ENCODE measurements at regions not wholly inside any gene's neighbourhood (a gene's known extent, or its start where the extent isn't known, plus 50 kb on each side); places are given as distances from the start of the nearest gene placed in this dataset.

GRCh38 chr5:158644301-158644700 is 455.4 kb downstream of the EBF1 start:
- no peak for DNase-seq

DNA sequence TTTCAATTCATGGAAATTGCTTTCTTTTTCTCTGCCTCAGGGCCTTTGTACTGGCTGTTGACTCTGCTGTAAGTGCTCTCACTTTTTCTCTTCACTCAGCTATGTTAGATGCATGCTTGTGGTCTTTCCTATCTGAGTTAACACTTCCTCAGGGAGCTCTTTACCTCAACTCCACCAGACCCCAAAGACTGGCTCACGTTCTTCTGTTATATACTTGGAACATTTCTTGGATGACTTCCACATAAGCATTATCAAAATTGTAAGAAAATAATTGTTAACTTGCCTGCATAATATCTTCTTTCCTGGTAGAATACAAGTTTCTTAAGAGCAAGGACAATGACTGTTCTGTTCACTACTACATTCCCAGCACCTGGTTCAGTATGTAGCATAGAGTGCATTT is 455.9 kb downstream of the EBF1 start:
- DNase-seq, result no peak

DNA sequence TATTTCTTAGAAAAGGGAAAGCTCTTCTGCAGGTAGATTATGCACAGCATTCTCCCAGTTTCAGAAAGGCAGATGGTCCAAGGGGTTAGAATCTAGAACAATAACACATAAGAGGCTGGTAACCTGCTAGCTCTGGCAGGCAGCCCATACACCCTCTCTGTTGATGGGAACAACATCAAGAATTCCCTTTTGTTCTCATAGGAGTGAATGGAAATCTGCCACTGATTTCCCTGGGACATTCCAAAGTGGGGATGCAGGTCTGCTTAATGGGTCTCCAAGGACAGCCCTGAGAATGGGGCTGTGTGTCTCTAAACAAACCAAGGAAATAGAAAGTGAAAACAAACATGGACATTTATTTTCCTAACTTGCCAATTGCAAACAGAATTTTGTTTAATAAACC is 456.8 kb downstream of the EBF1 start:
- DNase-seq, result no peak

- DNase-seq, result no peak
These were observed 458.7 kb downstream of the EBF1 start for GRCh38 chr5:158641016-158641415.

DNA sequence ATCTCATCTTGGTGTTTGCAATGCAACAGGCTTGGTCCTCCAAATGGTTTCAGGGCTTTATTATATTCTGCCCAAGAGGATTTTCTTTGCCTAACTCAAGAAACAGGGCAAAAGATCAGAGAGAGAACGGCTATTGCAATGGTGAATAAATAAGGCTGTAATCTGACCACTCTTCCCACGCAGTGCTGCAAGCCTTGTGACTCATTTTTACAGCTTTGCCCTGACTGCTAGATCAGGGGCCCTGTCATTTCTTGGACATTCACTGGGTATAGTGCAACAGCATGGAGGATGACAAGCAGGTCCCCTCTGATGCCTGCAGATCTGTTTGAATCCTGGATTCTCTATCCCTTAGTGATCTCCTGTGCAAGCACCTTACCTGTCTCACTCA is 459.1 kb downstream of the EBF1 start:
- DNase-seq, result peak; percentile 2

DNA sequence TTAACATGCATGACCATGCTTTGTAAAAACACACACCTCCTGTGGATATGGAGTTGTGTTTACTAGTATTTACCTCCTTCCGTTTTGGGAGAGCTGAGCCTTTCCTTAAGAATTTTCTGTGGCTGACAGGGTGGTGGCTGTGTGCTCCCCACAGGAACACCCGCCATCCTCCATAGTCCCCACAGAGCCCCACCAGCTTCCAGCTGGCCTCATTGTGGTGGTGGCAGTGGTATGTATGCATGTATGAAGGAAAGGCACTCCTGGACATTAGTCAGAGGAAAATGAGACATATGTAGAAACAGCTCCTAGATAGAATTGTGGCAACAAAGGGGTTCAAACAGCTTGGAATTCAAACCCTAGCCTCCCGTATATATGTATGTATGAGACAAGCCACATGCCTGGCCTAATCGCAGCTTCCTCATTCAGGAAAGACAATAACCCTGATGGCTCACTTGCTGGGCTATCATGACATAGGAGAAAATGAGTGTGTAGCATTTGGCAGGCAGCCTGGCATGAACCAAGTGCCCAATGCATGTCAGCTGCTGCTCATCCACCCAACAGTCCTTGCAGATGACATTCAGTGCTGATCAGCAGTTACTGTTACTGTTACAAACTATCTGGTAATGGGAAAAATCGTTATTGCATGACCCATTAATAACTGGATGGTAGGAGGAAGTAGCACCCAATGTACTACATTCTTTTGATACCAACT is 459.7 kb downstream of the EBF1 start:
- DNase-seq, result no peak

DNA sequence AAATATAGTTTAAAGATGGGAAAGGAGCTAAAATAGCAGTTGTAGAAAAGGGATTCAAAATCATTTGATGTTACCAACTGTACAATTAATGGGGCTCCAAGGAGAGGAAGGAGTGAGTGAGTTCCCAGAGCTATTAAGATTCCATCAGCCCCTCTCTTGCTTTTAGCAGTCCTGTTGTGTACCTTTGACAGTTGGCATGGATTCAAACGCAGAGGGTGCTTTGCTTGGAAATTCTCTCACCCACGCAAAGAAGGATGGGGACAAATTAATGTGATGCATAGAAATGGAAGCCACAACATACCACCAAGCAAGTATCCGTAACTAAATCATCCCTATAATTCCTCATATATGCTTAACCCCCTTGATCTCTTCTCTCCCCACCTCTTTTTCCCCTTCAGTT is 461.3 kb downstream of the EBF1 start:
- no peak for DNase-seq

- no peak for DNase-seq
These were observed 462.7 kb downstream of the EBF1 start for GRCh38 chr5:158637039-158637438.

- DNase-seq, result no peak
These were observed 464.2 kb downstream of the EBF1 start for GRCh38 chr5:158635565-158635964.

DNA sequence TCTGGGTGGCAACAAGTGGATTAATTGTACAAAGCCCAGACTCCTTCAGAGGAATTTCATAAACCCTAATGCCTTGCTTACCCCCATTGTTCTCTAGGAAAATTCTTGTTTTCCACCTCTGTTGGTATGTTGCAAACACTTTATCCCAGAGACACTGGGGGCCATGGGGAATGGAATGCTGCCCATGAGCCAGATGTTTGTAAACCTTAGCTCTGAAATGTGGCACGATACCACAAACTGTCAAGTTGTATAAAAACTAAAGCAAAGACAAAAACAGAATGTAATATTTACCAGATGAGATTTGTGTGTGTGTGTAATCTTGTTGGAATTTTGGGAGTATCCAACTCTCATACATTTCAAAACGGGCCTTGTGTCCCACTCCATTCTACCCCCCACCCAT is 465.0 kb downstream of the EBF1 start:
- DNase-seq, result no peak

GRCh38 chr5:158629591-158630312 is 470.0 kb downstream of the EBF1 start:
- no peak for DNase-seq

DNA sequence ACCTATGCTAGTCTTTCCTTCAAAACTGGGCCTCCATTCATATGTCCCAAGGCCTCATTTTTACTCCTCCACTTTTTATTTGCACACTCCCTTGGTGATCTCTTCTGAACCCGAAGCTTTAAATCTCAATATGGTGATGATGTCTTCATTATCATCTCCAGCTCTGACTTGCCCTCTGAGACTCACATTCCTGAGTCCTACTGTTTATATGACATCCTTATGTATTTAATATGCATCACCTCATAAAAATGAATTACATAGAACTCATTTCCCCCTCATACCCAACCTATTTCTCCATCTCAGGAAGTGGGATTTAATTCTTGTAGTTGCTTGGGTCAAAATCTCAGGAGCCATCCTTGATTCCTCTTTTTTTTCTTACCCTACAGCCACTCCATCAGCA is 473.0 kb downstream of the EBF1 start:
- no peak for DNase-seq

DNA sequence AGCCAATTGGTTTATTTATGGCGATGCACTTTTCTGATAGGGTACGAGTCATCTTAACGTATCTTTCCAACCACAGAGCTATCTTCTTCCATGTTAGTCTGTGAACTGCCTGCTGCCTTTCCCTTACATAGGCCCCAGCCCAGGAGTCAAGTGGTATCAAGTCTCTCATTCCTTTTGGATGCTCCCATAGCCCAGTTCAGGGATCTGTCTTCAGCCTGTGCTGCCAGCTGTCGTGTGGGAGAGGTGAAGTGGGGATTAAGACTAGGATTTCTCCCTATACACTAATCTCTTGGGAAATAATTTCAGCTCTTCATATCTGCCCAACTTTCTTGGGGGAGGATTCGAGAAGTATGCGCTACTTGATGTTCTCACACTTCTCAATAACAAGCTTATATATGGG is 475.7 kb downstream of the EBF1 start:
- DNase-seq, result no peak

GRCh38 chr5:158621391-158621790 is 478.3 kb downstream of the EBF1 start:
- DNase-seq, result no peak

- no peak for DNase-seq
These were observed 480.5 kb downstream of the EBF1 start for GRCh38 chr5:158619083-158619788.

- DNase-seq, result no peak
These were observed 481.5 kb downstream of the EBF1 start for GRCh38 chr5:158618256-158618655.

DNA sequence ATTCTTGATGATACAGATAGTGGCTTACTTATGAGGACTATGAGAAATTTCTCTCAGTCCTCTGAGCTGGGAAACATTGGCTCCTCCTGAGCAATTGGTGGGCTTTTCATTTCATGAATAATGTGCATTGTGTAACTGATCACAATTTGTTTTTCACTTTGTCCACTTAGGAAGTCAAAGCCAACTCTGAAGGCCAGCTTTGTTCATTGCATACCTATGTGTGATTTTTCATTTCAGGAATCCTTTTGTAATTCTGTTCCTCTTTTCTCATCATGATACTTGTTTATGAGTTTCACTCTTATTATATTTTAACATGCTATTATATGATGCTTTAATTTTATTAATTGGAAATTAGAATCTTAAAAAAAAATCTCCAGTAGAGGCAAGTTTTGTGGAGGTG is 483.0 kb downstream of the EBF1 start:
- DNase-seq, result no peak

- no peak for DNase-seq
These were observed 484.8 kb downstream of the EBF1 start for GRCh38 chr5:158614951-158615350.

DNA sequence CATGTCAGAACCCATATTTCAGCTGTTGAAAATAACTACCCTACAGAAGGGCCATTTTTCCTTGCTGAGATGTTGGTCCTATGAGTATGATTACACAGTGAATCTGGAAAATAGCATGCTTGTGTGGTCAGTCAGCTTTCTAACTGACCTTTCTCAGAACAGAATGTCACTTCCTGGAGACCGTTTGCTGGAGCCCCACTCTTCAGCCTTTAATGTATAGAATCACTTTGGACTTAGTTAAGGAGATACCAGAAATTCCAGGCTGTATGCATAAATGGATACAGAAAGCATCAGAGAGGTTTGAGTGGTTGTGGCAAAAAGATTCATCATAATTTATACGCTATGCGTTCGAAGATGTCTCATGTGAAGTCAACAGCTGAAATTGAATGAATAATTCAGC is 488.1 kb downstream of the EBF1 start:
- DNase-seq, result no peak

- DNase-seq, result no peak
These were observed 489.7 kb downstream of the EBF1 start for GRCh38 chr5:158610051-158610415.

DNA sequence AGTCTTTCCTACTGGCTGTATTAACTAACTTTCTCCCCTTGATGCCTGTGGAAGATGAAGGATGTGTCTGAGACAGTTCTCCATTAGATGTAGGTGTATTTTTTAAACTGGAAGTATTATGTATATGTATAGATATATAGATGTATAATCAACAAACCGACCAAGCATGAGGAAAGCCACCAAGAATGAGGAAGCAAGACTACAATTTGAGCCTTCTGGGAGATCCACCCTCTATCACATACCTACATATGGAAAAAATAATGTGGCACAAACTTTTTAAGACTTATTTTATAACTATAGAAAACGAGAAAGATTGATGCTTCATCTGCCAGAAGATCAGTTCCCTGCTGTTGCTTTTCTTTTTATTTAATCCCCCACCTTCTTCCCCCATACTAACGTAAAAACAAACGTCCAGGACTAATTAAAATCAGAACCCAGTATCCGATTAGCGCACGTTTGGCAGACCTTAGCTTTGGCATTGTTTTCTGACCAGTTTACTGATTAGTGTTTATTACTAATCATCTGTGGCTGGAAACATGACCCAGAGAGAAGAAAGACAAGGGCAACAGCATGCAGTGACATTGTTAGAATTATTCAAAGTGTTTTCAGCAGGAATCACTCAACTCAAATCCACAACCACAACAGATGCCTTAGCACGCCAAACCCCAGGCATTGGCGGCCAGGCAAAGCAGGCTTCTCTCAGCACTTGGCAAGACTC is 490.2 kb downstream of the EBF1 start:
- DNase-seq, result no peak

DNA sequence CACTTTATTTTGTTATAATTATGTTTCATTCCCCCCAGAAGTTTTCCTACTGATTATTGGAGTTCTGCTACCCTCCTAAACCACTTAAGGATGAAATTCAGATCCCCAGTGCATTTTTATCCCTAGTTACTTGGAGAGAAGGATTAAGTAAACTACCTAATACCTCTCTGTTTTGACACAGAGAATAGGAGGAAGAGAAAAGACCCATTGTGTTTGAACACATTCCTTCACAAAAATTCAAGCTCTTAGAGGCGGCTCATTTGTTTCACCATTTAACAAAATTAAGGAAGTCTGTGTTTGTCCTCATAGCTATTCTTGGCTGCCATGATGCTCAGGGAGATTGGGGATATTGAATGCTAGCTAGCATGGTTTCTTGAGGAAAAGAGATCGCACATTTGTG is 492.6 kb downstream of the EBF1 start:
- no peak for DNase-seq

GRCh38 chr5:158606233-158606632 is 493.5 kb downstream of the EBF1 start:
- peak; percentile 15 for DNase-seq

GRCh38 chr5:158602981-158603380 is 496.7 kb downstream of the EBF1 start:
- no peak for DNase-seq

All from kidney glomerular epithelial cell (primary cell).